GM19395 (cell line): ENCODE measurements at regions not wholly inside any gene's neighbourhood (a gene's known extent, or its start where the extent isn't known, plus 50 kb on each side); places are given as distances from the start of the nearest gene placed in this dataset.

Experiments
- ATAC-seq: cut with Tn5 transposase; IDR thresholded peaks from one replicate; pipeline ENCODE4 v1.9.1; 2021; ENCODE audit warnings: mild to moderate bottlenecking, moderate library complexity; ENCODE audit not compliant: unreplicated experiment

DNA sequence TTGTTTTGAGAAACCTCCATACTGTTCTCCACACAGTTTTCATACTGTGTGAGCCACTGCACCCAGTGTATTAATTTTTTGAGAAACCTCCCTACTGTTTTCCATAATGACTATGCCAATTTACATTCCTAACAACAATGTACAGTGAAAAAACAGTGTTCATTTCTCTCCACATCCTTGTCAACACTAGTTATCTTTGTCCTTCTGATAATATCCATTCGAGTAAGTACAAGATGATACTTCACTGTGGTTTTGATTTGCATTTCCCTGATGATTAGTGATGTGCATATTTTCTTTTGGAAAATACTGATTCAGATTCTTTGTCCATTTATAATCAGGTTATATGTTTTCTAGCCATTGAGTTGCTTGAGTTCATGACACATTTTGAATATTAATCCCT is 462.0 kb downstream of the CDH11 start:
- ATAC-seq = no peak

DNA sequence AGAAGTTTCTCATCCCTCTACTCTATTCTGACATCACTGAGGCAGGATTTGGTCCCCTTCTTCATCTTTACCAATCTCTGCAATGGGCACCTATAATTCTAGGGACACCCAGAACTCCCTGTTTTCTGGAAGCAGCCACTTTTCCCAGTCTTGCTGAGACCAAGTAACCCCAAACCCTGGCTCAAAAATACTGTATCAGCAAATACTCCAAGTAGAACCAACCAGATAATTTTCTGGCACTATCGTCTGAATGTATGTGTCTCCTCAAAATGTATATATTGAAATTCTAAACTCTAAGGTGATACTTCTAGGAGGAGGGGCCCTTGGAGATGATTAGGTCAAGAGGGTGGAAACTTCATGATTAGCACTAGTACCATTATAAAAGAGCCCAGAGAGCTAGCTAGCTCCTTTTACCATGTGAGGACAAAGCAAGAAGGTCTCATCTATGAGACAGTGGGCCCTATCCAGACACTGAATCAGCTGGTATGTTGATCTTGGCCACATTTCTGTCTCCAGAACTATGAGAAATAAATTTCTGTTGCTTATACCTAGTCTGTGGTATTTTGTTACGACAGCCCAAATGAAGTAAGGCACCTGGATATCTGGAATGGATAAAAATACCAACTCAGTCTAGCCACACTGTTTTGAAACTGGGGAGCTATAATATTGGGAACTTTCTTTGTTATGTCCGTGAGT is 464.4 kb downstream of the CDH11 start:
- ATAC-seq = no peak

DNA sequence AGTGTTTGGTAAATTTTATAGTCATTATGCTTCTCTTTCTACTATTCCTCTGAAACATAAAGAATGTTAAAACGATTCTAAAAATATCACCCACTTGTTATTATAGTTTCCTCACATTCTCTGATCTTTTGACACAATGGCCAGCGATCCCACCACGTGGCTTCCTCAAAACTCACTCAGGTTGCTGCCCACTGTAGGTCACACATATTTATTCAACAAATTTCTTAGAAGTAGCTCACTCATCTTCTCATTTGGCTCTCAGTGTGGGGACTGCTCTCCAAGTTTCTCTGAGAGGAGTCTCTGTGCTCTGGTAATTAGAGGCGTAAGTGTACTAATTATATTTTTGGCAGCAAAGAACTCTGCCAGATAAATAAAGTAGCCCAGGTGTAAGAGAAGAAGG is 465.4 kb downstream of the CDH11 start:
- ATAC-seq = no peak

DNA sequence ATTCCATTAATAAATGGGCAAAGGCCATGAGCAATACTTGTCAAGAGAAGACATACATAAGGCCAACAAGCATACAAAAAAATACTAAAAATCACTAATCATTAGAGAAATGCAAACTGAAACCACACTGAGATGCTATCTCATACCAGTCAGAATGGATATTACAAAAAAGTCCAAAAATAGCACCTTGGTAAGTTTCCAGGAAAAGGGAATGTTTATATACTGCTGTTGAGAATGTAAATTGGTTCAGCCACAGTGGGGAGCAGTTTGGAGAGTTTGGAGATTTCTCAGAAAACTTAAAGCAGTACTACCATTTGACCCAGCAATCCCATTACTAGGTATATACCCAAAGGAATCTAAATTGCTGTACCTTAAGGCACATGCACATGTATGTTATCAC is 467.7 kb downstream of the CDH11 start:
- no peak for ATAC-seq

DNA sequence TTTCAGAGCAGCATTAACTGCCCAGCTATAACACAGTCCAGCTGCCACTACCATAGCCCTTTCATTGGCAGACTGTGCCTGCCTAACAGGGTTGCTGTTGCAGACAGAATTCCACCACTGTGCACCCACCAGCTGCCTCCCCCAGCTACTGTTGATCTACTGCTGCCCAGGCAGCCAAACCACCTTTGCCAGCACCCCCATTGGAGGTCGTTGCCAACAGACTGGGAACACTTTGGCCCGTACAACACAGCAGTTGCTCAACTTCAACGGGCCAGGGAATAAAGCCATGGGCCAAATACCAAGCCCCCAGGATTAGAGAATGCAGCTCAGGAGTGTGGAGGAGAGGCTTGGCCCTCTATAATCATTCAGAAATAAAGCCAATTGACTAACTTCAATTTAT is 473.6 kb downstream of the CDH11 start:
- no peak for ATAC-seq

DNA sequence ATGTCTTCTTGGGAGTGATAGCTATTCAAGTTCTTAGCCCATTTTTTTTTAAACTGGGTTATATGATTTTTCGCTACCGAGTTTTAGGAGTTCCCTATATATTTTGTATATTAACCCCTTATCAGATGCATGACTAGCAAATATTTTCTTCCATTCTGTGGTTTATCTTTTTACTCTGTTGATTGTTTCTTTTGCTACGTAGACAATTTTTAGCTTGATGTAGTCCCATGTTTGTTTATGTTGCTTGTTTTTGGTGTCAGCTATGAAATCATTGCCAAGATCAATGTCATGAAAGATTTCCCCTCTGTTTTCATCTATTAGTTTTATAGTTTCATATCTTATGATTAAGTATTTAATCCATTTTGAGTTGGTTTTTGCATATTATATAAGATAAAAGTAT is 480.5 kb downstream of the CDH11 start:
- no peak for ATAC-seq

DNA sequence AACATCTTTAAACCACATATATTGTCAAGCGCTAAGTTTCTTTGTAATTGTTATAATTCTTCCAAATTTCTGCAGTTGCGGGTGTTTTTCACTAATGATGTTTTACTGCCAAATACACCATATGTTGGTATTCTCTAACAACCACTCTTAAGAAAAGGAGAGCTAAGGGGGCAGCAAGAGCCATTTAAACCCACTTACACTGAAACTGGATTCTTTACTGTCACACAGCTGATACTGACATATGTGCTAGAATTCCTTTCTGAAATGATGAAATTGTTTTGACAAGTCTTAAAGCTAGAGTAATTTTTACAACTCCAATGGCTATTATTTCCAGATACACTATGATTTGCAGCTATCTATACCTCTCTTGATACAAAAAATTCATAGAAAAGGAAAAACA is 483.1 kb downstream of the CDH11 start:
- no peak for ATAC-seq

DNA sequence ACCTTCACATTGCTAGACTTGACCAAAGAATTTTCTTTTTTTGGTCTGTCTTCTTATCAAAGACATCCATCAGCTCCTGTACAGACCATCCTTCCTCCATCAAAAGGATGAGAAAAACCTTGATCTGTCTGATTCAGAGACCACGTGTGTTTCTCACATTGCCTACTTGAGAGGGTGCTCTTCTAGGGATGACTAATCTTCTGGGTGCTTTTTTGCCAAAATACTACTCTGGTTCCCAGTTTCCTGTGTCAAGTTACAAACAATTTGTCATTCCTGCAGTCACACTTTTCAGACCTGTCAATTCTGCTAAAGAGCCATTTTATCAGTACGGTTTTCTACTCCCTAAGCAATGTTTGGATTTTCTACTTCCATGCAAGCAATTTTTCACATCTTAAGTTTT is 492.2 kb downstream of the CDH11 start:
- no peak for ATAC-seq

DNA sequence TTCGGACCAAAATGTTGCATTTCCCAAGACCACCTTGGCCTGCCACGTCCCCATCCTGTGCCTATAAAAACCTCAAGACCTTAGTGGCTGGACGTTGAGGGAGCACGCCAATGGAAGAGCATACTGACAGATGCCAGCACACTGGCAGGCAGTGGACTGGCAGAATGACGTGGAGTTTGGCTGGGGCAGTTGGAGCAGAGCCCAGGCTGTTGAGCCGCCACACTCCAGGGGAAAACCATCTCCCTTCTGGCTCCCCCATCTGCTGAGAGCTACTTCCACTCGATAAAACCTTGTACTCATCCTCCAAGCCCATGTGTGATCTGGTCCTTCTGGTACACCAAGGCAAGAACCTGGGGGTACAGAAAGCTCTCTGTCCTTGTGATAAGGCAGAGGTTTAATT is 494.1 kb downstream of the CDH11 start:
- no peak for ATAC-seq

DNA sequence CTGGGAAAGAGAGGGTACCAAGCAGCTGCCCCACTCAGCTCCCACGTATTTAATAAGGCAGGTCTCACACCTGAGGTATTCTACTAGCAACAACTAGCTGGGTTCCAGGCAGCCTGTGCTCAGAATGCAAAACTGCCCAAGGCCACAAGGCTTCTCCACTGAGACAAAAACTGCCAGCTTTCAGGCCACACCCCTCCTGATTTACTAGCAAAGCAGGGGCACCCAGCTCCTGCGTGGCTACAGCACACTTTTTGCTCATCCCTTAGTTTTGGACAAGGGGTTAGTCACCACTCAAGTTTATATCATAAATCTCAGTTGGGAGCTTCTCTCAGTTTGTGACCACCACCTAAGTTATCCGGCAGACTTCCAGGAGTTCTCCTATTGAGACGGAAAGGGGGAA is 494.6 kb downstream of the CDH11 start:
- ATAC-seq = no peak

DNA sequence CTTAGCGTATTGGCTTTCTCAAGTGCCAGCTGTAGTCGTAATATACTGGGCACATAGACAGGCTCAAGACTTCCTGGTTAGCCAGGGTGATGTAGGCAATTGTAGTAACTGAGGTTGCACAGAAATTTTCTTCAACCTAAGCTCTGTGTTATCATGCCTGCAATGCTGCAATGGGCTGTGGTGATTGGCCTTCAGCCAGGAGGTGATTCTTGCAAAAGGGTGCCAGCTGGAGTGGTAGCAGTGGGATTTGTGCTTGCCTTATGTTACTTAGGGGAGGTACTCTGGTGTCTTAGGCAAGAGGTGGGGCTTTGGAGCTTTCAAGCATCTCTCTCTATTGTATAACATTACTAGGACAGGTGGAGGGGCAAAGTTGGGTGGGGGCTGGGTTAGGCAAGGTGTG is 495.1 kb downstream of the CDH11 start:
- no peak for ATAC-seq

DNA sequence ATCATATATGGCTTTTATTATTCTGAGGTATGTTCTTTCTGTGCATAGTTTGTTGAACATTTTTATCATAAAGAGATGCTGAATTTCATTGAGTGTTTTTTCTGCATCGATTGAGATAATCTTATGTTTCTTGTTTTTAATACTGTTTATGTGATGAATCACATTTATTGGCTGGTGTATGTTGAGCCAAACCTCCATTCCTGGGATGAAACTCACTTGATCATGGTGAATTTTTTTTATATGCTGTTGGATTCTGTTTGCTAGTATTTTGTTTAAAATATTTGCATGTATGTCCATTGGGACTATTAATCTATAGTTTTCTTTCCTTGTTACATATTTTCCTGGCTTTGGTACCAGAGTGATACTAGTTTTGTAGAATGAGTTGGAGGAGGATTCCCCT is 500.2 kb downstream of the CDH11 start:
- no peak for ATAC-seq

DNA sequence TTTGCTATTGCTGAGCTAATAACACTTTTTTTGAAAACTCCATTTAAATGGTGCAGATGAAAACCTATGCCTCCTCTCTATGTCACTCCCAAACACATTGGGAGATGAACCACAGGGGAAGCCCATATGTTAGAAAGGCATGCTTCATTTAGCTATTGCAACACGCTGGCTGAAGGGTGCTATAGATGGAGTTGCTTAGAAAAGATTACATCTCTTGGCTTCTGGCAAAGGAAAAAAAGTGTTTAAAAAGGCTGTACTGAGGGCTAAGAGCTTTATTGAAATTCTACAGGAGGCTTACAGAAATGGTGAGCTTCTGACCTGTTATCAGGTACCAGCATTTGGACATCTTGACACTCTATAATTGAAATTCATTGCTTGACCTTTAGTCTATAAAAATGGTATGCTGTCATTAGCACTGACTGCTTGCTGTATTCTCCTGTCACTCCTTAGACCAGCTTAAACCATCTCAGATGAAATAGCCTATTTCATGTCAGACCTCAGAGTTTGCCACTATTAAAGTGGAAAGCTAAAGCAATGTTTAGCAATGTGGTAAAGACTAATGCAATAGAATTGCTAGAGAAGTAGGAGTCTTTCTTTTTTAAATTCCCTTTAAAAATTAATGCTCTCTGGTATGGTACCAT is 503.9 kb downstream of the CDH11 start:
- no peak for ATAC-seq

DNA sequence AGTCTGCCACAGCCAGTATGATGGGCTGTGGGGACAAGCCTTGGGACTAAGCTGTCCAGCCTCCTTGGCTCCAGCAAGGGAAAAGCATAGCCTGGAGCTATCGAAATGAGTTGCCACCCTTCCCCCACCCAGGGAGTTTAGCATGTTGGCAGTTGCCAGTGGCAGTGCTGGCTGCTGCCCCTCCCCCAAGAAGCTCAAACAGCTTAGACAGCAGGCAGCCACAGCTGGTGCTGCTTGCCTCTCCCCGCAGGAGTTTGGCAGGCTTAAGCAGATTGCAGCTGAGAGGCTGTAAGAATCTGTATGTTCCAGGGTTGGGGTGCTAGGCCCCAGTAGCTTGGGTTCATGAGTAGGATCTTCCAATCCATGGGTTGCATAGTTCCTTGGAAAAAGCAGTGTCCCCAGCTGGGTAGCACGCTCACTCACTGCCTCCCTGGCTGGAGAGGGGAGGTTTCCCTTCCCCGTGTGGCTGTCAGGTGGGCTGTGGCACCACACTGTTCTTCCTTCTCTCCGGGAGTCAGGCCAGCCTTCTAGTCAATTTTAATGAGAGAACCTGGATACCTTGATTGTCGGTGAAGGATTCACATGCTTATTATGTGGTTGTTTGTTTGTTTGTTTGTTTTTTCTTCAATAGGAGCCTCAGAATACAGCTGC is 506.1 kb downstream of the CDH11 start:
- no peak for ATAC-seq

DNA sequence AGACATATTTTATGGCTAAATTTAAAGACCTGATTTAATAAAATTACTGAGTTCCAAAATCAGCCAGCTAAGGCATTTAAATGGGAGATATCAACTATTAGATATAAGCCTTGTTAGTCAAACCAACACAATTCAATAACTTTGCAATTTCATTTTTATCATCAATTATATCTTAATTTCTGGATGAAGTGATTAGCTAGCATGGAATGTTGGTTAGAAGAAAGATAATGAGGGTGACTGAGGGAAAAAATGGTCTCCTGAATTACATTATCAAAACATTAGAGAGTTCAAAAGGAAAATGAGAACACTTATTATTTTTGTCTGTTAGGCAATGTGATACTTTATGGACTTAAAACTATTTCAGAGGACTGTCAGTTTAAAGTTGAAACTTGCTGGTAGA is 525.7 kb downstream of the CDH11 start:
- ATAC-seq = no peak

DNA sequence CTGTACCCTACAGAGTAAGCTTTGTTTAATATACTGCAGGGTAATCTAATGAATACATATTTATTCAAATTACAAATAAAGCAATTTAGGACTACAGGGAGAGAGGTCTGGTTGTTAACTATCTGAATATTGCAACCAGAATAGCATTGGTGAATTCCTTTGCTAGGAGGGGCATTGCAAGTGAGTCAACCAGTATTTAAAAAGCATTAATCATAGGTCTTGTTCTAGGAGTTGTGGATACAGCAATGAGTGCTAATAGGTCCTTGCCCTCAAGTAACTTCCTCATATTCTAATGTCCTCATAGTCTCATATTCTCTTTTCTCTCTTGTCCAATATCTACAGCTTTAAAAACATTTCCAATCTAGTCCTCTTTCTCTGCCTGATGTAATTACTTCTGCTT is 531.4 kb downstream of the CDH11 start:
- ATAC-seq = no peak

DNA sequence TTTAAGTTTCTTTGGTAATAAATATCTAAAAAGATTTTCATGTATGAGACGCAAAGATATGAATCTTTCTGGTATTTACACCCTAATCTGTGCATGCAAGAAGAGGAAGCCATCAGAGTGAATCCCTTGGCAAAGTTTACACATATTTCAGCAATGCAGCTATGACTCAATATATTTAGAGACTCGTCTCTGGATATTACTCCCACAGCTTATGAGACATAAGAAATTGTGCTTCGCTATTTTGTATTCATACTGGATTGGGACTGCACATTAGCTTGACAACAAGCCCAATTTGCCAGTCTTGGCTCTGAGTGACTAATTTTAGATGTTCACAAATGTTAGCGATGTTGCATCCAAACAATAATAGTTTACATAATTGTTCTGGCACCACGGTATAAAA is 532.0 kb downstream of the CDH11 start:
- no peak for ATAC-seq

DNA sequence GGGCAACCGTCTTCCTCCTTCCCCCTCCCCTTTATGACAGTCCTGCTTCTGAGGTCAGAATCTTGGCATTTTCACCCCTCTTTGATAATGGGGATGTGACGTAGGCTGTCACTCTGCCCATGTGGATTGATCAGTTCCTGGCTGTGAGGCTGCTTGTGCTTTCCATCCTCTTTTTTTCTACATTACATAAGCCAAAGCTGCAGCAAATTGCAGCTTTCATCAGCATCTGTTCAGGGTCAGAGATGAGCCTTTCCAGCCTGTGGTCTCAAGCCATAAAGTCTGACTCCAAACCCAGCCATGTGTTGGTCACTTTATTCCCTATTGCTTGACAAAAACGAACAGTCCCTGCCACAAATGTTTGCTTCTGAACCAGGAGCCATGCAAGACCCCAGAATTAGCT is 535.1 kb downstream of the CDH11 start:
- ATAC-seq = no peak

DNA sequence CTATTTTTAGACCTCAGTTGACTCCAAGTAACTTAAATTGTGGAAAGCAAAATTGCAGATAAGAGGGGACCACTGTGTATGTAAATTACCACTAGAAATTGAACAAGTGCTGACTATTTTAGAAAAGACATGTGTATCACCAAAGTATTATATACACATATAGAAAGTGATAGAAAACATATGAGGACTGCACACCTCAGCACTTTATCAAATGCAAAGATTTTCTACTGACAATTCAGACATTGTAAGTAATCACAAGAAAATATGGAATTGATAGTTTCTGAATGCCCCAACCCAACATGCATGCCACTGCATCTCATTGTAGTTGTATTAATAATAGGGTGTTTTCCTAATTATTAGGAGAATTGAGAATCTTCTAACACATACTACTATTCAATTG is 536.5 kb downstream of the CDH11 start:
- no peak for ATAC-seq

DNA sequence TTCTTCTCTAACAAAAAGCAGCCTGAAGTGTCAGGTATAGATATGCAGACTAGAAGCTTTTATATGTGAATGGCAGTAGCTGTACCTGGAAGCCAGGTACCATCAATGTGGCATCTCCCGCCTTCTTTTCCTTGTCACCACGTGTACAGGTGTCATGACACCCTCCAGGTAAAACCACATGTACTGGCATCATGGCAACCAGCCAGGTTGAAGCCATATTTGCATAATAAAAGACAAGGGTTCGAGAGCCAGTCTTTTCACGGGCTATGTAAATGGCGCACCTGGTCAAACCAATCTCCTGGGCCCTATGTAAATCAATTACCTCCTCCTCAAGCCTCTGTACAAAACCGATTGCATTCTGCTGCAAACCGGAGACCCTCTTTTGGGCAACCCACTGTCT is 541.3 kb downstream of the CDH11 start:
- no peak for ATAC-seq

DNA sequence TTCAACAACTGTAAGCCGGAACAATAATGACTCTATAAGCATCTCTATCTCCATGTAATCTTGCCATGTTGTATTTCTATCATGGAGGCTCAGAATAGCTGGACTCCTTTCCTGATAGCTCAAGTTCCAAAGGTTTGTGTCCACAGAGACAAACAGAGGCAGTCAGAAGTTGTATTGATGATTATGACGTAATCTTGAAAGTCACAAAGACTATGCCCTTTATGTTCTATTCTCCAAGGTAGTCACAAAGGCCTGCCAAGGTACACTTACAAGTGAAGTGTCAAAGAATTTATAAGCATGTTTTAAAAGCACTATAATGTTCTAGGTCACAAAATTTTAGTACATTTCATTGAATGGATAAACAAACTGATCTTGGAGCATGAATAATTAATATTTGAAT is 542.2 kb downstream of the CDH11 start:
- ATAC-seq = no peak

DNA sequence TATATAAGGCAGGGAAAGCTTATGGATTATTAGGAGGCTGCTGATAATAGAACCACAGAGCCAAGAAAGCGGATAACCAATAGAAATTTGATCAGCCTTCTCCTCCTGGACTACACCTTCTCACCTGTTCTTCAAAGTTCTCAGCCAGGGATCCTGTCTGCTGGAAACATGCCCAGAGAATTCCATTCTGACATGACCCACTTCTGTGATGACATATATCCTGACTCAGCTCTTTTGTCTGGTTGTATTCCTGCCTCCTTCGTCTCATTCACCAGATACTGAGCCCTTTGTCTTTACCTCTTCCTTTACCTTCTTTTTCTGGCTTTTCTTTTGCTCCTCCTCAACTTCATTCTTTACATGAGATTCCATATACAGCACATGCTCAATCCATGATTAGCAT is 576.1 kb downstream of the CDH11 start:
- no peak for ATAC-seq

DNA sequence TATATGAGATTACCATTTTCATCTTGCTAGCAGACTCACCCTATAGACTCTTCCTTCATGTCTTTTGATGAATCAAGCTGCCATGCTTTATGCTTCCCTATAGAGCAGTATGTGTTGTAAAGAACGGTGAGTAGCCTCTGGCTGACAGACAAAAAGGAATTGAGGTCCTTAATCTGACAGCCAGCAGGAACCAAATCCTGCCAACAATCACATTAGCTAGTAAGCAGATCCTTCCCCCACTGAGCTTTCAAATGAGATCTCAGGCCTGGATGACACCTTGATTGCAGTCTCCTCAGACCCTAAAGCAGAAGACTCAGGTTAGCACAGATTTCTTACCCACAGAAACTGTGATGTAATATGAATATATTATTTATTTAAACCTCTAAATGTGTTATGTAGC is 577.0 kb downstream of the CDH11 start:
- no peak for ATAC-seq
